HCEC 1CT (cell line): ENCODE measurements at regions not wholly inside any gene's neighbourhood (a gene's known extent, or its start where the extent isn't known, plus 50 kb on each side); places are given as distances from the start of the nearest gene placed in this dataset.

Experiments used
- DNase-seq: peaks from one replicate; pipeline ENCODE4 v3.0.0-alpha.2; 2017

DNA sequence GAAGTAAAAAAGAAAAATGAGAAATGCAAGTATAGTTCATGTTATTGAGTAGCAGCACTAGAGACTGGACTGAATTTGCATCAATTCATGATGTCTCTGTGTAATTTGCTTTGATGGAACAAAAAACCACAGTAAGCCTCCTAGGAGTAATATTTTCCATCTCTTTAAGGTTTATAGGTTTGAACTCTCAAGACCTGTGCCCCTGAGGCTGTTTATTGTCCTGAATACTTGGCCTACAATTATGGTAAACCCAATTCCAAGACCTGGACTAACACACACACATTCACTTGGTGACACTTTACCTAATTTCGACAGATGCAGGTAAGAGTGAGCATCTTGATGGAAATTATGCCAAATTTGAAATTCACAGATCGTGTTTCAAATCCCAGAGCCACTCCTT is 71.8 kb upstream of the ZNF521 start:
- no peak for DNase-seq

DNA sequence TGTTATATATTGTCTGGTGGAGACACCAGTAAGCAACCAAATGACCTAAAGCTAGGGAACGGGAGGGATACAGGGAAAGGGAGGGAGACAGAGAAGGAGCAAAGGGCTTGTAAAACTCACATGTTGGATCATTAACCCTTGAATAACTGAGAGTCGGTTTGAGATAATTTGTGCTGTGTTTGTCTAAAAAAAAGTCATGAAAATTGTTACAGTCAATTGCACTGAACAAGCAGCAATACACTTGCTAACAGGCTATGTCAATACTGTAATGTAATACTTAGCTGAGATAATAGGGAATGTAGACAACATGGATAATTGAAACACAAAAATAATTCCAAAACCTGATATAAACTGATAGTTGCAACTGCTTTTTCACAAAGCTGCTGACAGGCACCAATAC is 71.3 kb upstream of the ZNF521 start:
- no peak for DNase-seq

DNA sequence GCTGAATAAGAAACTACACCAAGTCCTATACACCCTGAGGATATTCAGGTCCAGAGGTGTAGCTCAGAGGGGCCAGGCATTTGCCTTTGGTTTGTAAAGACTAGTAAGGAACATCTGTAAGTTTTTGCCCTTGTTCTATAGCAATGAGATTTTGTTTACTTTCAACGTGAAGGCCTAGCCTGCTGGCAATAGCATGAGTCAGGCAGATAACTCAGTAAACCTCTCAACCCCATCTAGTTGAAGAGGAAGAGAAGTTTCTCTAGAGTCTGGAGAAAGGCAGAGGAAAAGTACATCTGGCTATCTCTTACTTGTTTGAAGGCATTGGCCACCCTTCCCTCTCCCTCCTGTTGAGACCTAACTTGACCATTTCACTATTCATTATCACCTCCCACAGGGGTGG is 70.3 kb upstream of the ZNF521 start:
- DNase-seq = no peak

DNA sequence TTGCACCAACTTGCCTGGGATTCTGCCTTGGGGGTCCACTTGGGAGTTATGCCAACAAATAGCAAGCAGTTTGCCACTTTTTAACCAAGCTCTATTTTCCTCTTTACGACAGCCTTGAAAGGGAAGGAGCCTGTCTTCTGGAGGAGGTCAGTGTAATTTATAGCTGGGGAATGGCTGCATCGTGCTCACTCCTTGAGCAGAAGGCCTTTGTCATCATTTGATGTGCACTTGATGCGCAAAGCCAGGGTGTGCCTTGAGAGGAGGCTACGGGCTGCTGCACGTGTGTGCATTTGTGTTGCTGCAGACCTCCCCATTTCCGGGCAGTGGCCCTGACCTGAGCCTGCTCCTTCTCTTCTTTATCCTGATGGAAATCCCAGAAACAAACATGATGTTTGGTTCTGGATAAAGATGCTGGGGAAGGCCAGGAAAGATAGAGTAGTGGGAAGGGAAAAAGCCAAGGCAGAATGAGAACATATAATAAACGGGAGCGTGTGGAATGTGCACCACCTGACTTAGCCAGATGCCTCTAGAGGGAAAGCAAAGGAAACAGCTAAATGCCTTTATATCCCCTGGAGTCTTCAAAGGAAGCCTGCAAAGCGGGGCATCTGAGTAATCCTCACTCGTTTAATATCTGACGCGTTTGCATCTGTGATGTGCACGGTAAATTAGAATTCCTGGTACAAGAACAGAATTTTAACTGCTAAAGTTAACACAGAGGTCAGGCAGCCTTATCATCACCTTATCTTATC is 68.3 kb upstream of the ZNF521 start:
- no peak for DNase-seq

DNA sequence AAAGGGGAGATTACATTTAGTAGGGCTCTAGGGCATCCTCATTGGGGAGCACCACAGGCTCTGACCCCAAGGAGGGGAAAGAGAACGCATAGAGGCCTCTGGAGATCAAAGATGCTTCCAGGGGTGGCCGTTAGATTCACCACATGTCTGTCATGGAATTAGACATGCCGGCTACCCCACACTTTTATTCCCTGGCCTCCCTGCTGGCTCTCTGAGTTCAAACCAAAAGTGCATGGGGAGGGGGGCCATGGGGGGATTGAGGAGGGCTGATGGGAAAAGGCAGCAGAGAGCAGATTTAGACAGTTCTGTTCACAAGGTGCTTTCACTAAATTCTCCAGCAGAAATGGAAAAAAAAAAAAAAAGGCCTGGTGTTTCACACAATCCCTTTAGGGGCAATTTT is 64.4 kb upstream of the ZNF521 start:
- no peak for DNase-seq

DNA sequence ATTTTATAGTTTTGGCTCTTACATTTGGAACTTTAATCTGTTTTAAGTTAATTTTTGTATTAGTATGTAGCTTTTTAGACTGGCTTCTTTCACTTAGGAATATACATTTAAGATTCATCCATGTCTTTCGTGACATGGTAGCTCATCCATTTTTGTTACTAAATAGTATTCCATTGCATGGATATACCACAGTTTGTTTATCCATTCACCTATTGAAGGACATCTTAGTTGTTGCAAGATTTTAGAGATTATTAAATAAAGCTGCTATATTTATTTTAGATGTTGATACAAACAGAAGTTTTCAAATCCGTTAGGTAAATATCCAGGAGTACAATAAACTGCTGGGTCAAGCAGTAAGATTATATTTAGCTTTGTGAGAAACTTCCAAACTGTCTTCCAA is 58.0 kb upstream of the ZNF521 start:
- DNase-seq = no peak

DNA sequence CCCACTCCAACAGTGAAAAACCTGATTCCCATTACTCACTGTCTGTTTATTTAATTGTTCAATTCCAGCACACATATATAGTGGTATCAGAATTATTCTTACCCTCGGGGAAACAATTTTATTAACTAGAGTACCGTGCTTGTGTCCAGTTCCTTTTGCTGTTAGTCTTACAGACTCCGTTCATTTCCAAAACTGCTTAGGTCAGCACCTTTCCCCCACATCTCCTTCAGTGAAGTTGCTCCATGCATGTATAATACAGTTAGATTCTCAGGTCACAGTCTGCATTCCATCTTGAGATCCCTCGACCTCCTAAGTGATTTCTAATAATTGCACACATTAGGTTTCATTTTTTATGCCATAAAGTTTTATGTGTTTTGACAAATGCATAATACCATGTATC is 56.3 kb upstream of the ZNF521 start:
- no peak for DNase-seq
